ENCODE measurements at regions not wholly inside any gene's neighbourhood (a gene's known extent, or its start where the extent isn't known, plus 50 kb on each side); places are given as distances from the start of the nearest gene placed in this dataset.

- DNase-seq (ENCODE audit: extremely low spot score) = no peak
- no peak for TF ChIP-seq CTCF (IDR thresholded peaks at IDR 0.05; ENCODE audit: control extremely low read depth, extremely low read depth, low read depth, missing control alignments)
- POLR2A ChIA-PET = no interaction called here
- CTCF ChIA-PET = no interaction called here
Measured at GRCh38 chr2:84273406-84273805, 185.7 kb downstream of the SUCLG1 start.

GRCh38 chr2:84271977-84272376 is 187.1 kb downstream of the SUCLG1 start:
- ChIA-PET POLR2A (no interaction called here), CTCF (interaction anchor here (1.0 to 1.6 kb wide), 4 partner anchors 8 to 42 kb away, joined by 3 to 4 read pairs (median 4); no protein-coding TSS in a partner anchor)
- no peak for DNase-seq (ENCODE audit: extremely low spot score)
- TF ChIP-seq CTCF (IDR thresholded peaks at IDR 0.05; ENCODE audit: control extremely low read depth, extremely low read depth, low read depth, missing control alignments) = no peak

GRCh38 chr2:84257831-84258230 is 201.2 kb downstream of the SUCLG1 start:
- POLR2A ChIA-PET = no interaction called here
- no peak for TF ChIP-seq CTCF (IDR thresholded peaks at IDR 0.05; ENCODE audit: control extremely low read depth, extremely low read depth, low read depth, missing control alignments)
- DNase-seq (ENCODE audit: extremely low spot score) = no peak
- CTCF ChIA-PET = interaction anchor here (1.3 to 3.0 kb wide), 2 partner anchors 10 to 12 kb away, joined by 3 to 6 read pairs; no protein-coding TSS in a partner anchor

GRCh38 chr2:84251651-84252302 is 207.3 kb downstream of the SUCLG1 start:
- POLR2A ChIA-PET = no interaction called here
- no peak for TF ChIP-seq CTCF (IDR thresholded peaks at IDR 0.05; ENCODE audit: control extremely low read depth, extremely low read depth, low read depth, missing control alignments)
- CTCF ChIA-PET = interaction anchor here (0.9 kb wide), 1 partner anchor 17 kb away, joined by 3 read pairs; no protein-coding TSS in a partner anchor
- DNase-seq (ENCODE audit: extremely low spot score) = no peak

- CTCF ChIA-PET = interaction anchor here (1.5 to 1.7 kb wide), 2 partner anchors 10 to 66 kb away, joined by 5 to 6 read pairs; no protein-coding TSS in a partner anchor
- no peak for TF ChIP-seq CTCF (IDR thresholded peaks at IDR 0.05; ENCODE audit: control extremely low read depth, extremely low read depth, low read depth, missing control alignments)
- DNase-seq (ENCODE audit: extremely low spot score) = no peak
- POLR2A ChIA-PET = no interaction called here
Measured at GRCh38 chr2:84249140-84249539, 209.9 kb downstream of the SUCLG1 start.

- CTCF ChIA-PET = interaction anchor here (2.0 kb wide), 1 partner anchor 9 kb away, joined by 6 read pairs; no protein-coding TSS in a partner anchor
- no peak for TF ChIP-seq CTCF (IDR thresholded peaks at IDR 0.05; ENCODE audit: control extremely low read depth, extremely low read depth, low read depth, missing control alignments)
- no peak for DNase-seq (ENCODE audit: extremely low spot score)
- POLR2A ChIA-PET = no interaction called here
Measured at GRCh38 chr2:84247532-84247931, 211.5 kb downstream of the SUCLG1 start.
